Hematopoietic multipotent progenitor cell treated with erythropoietin and hydrocortisone succinate and interleukin-3 and kit ligand, for 17 days (in vitro differentiated cells): ENCODE measurements at regions not wholly inside any gene's neighbourhood (a gene's known extent, or its start where the extent isn't known, plus 50 kb on each side); places are given as distances from the start of the nearest gene placed in this dataset.

ENCODE experiments used
- DNase-seq: peaks from one replicate; pipeline ENCODE4 v3.0.0-alpha.2; 2015; ENCODE audit warnings: low spot score

GRCh38 chr7:13293264-13294002 is 606.0 kb downstream of the ARL4A start:
- no peak for DNase-seq

DNA sequence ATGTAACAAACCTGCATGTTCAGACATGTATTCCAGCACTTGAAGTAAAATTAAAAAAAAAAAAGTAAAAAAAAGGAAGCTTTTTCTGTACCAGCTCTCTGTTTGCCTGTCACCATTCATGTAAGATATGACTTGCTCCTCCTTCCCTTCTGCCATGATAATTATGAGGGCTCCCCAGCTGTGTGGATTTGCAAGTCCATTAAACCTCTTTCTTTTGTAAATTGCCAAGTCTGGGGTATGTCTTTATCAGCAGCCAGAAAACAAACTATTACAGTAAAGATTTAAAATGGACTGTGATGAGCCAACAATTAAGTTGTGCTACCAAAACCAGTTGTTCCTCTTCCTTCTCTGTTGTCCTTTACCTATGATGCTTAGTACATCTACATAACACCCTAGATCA is 619.6 kb downstream of the ARL4A start:
- no peak for DNase-seq

DNA sequence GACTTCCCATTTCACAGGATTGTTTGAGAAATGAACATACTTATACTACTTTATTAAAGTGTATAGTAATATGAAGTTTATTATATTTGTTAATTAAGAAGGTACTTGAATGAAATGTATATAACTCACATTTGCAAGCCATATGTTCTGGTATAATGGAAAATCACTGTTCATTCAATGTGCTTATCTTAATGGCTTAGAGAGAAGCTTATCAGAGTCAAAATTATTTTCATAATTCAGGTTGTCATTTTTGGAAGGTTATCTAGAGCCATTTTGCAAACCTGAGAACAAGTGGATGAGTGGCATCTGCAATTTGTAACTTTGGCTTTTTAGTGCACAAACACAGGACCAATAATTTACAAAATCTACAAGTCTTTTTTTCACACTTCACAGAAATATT is 621.0 kb downstream of the ARL4A start:
- no peak for DNase-seq

DNA sequence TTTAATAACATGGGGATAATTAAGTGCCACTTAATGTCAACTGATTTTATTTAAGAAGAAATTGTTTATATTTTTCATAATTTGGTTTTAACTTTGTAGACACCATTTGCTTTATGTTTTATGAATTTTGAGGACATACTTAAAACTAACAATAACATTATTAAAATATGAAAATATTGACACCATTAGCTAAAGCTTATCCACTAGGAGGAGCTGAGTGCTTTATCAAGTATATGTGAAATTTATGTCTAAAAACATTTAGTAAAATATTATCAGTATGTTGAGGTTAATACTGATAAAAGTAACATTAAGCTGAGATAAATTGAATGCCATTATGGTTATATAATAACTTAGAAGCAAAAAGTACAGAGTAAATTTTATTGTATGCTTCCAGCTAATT is 622.1 kb downstream of the ARL4A start:
- no peak for DNase-seq

DNA sequence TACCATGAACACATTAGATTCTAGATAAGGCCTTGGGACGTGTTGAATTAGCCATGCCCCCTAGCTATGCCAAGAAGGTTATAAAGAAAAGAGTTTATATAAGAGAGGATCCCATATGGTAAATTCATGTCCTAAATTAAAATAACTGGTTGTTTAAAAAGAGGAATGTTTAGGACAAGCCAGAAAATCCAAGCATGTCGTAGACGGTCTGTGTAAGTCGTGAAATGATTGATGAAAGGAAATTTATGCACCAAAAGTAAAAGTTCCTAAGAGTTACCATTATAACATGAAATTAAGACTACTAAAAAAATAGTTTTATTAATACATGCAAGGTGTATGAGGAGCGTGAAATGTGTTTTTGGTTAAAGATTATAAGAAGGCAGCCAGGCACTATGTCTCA is 624.9 kb downstream of the ARL4A start:
- no peak for DNase-seq

DNA sequence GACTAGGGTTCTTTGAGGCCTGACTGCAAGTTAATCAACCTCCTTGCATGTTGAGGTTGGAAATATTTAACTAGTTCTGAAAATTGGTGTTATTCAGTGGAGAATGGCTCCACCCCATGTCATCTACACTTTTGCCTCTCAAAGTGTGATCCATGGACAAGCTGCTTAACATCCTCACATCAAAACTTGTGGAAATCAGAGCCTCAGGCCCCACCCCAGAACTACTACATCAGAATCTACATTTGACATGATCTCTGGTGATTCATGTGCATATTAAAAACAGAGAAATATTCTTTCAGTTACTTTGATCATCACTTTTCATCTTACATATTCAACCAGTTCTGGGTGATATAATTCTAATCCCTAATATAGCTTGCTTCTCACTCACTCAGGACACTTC is 632.9 kb downstream of the ARL4A start:
- DNase-seq, result no peak

DNA sequence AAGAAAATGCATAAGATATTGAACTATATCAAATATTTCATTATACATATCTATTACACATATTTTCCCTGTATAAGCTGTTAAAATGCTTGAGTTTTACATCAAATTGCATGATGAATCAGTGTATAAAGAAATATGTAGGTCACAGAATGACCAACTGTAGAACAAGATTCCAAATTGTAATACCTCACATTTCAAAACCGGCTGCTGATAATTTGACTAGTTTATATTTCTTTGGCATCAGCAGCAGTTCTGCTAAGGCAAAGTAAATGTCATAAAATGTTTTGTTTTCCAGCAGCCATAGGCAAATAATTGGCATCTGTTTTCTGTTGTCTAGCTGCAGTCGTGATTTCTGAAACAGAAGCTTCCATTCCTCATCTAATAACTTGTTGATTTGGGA is 633.9 kb downstream of the ARL4A start:
- DNase-seq, result no peak

DNA sequence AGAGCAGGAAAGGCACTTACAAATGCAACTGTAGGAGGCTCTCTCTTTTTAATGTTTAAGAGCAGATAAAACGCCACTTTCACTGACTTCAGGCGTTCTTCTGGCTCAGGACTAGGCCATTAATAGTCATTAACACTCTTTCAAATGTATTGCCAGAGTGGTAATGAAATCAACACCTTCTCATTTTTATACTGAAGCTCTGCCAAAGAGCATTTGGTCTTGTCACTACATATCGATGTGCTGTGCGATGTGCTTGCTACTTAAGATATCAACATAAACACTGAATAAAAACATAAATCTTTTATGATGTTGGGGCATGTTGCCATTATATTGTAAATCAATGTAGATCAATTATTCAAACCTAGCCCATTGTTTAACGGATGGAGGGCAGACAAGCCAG is 634.7 kb downstream of the ARL4A start:
- DNase-seq, result no peak

DNA sequence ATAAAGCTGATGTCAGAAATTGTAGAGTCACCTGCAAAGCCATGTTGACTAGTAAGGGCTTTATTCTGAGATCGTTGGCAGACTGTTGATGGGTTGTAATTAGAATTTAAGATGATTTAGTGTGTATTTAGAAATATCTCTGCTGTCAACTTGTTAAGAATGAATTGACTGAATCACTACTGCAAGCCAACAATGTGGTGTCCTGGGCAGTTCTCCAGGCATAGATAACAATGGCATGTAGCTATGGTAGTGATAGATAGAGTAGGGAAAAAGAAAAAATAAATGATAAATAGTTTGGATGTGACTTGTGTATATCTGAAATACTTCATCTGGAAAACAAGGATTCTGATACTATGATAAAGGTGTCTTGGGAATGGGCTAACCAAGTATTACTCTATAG is 640.2 kb downstream of the ARL4A start:
- no peak for DNase-seq

- no peak for DNase-seq
These were observed 645.9 kb downstream of the ARL4A start for GRCh38 chr7:13333371-13333770.

- no peak for DNase-seq
These were observed 648.8 kb downstream of the ARL4A start for GRCh38 chr7:13336227-13336626.

GRCh38 chr7:13352677-13353076 is 636.8 kb downstream of the ETV1 start:
- no peak for DNase-seq

DNA sequence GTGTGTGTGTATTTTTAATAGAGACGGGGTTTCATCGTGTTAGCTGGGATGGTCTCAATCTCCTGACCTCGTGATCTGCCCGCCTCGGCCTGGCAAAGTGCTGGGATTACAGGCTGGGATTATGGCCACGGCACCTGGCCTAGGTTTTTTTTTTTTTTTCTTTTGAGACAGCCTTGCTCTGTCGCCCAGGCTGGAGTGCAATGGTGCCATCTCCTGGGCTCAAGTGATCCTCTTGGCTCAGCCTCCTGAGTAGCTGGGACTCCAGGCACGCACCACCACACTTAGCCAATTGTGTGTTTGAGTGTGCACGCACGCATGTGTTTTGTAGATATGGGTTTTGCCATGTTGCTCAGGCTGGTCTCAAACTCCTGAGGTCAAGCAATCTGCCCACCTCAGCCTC is 629.8 kb downstream of the ETV1 start:
- no peak for DNase-seq

GRCh38 chr7:13386741-13387140 is 602.7 kb downstream of the ETV1 start:
- no peak for DNase-seq

DNA sequence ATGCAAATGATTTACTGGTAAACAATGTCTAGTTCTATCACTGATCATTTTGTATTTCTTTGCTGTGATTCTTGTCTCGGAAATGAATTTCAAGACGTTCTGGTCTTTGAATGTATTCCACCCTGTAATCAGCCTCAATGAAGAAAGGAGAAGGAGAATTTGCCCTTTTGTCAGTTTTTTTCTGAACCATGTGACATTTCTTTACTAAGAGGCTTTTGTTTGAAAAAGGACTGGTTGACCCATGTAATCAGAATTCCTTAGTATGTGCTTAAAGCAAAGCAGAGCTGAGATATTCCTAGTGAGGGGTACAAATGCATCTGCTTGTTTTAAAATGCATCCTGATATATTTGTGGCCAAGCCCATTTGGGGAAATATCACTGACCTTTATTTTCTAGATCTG is 581.6 kb downstream of the ETV1 start:
- DNase-seq, result no peak

- no peak for DNase-seq
These were observed 578.3 kb downstream of the ETV1 start for GRCh38 chr7:13411151-13411550.

DNA sequence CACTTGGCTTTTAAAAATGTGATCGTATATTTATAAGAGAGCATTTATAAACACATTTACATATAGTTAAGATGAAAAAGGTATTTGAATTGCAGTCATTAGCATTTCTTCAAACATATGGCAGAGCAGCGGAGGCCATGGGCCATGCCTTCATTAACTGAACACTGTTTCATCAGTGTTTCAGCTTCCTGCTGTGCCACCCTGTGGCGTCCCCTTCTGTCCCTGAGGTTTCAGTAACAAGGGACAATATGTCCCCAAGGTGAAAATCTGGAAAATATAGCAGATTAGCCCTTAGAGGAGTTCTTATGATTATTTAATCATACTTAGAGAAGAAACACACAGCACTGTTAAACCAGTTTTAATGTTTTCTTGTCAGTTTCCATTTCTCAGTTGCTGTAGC is 577.8 kb downstream of the ETV1 start:
- DNase-seq, result no peak

- no peak for DNase-seq
These were observed 575.3 kb downstream of the ETV1 start for GRCh38 chr7:13414181-13414580.

GRCh38 chr7:13414661-13415107 is 574.8 kb downstream of the ETV1 start:
- DNase-seq, result no peak

DNA sequence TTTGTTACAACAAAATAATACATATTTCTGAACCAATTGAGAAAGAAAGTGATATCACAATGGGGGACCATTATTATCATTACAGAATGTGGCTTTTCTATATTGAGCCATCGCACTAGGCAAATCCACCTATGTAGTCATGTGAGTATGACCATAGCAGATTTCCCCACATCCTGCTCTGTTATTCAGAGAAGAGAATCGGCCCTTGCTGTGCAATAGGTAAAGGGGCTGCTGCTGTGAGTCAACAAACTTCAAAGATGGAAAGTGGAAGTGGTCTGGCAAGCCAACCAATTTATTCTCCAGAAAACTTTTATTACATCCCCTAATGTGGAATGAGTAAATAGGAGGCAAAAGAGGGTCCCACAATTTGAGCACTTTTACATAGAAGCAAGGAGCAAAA is 573.4 kb downstream of the ETV1 start:
- no peak for DNase-seq

- no peak for DNase-seq
These were observed 572.9 kb downstream of the ETV1 start for GRCh38 chr7:13416544-13416943.

DNA sequence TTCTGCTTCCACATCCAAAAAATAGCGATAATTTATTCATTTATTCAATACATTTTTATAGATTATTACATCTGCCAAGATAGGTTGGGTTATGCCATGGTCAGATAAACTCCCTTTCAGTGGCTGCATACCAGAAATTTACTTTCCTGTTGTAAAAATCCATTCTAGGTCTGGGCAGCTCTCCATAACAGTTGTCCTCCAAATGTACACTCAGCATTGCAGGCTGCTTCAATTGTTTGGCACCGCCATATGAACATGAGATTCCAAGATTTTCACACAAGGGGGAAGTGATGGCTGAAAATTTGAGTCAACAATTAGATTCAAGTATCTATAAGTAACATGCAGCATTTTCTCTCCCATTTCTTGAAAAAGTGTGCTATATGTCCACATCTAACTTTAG is 568.7 kb downstream of the ETV1 start:
- no peak for DNase-seq

DNA sequence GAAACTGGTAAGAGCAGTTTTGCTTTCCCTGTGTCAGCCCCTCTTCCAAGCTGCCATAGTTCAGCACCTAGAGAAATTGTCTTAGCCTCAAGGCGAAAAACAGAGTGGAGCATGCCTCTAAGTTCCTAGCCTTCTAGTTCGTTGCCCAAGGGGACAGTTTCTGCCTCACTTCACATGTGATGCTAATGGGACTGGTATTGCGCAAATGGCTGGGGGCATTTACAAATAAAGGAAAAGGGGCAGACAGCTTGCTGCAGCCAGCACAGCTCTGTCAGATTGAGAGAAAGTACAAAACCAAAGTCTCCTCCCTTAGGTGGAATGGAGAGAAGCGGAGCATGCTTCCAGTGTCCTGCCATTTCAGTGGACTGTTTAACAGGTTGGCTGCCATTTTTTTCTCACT is 567.7 kb downstream of the ETV1 start:
- no peak for DNase-seq

- DNase-seq, result no peak
These were observed 555.5 kb downstream of the ETV1 start for GRCh38 chr7:13433946-13434345.

- no peak for DNase-seq
These were observed 547.2 kb downstream of the ETV1 start for GRCh38 chr7:13442226-13442625.
